ENCODE measurements at regions not wholly inside any gene's neighbourhood (a gene's known extent, or its start where the extent isn't known, plus 50 kb on each side); places are given as distances from the start of the nearest gene placed in this dataset.

GRCh38 chr13:40488869-40489391 is 177.5 kb downstream of the FOXO1 start:
- no peak for DNase-seq

- DNase-seq, result peak; percentile 36
Observed at GRCh38 chr13:40490086-40490758, 176.2 kb downstream of the FOXO1 start.

DNA sequence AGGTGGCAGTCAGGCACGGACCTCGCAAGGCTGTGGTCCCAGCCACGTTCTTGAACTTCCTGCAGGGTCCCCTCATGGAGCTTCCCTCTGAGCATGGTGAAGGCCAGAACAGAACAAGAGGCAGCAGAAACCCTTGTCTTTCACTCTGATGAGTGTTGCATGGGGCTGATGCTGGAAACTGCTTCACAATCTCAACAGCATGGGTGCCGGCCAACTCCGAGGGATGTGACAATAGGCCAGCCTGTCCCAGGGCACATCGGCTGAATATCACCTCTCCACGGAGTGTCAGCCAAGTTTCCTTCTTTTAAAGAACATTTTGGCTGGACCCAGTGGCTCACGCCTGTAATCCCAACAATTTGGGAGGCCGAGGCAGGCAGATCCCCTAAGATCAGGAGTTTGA is 173.9 kb downstream of the FOXO1 start:
- no peak for DNase-seq

GRCh38 chr13:40494513-40494912 is 171.9 kb downstream of the FOXO1 start:
- DNase-seq, result no peak

- DNase-seq, result no peak
Observed at GRCh38 chr13:40494946-40495620, 171.4 kb downstream of the FOXO1 start.

DNA sequence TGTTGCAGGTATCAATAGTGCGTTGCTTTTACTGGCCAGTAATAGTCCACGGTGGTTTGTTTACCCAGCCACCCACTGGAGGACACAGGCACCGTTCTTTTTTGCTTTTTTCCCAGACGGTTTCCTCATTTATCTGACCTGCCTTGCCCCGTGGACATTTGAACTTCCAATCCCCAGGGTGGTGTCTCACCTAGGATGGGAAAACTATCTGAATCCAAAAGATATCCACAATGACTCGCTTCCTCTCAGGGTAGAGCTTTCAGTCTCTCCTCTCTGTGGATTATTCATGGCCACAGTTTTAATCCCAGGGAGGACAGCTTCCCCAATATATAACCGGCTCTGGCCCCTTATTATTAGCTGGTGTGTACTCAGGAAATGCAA is 170.8 kb downstream of the FOXO1 start:
- no peak for DNase-seq

DNA sequence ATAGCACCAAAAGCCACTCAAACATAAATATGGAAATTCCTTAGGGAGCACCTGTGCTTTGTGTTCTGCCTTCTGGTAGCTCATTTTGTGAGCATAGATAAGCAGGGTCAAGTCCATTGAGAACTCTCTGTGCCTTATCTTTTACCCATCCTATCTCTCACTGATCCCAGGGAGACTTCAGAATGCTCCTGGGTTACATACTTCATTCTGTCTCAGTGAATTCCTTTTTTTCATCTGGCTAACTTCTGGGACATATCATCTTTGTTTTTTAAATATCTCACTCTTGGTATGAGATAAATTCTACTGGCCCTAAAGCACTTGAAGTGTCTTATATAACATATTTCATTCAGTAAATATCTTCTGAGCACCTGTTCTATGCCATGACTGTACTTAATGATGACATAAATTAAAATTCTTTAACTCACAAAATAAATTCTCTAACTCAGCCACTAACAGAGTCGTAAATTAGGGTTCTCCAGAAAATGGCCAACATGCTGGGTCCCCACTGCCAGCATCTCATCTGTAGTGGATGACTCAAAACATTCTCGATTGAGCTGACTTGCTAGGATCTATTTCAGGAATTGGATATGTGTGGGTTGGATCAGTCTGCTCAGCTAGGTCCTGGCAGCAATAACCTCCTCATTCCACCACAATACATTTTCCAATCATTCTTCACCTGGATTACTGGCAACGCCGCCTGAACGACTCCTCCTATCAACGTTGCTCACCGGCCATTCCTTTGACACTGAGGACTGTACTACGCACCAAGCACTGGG is 170.2 kb downstream of the FOXO1 start:
- no peak for DNase-seq

DNA sequence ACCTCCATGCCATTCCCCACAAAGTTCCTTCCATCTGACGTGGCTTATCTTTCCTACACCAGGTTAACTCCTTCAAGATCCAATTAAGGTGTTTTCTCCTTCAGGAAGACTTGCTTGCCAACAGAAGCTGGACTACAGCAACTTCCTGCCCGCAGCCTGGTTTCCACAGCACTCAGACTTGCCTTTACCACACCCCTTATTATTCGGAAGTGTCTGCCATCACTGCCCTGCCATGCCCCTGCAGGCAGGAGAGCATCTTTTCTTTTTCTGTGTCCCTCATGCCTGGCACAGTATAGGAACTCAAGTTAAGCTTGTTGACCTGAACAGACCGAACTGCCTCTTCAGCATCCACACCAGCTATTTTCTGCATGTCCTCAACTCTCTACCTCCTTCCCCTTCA is 168.0 kb downstream of the FOXO1 start:
- no peak for DNase-seq

DNA sequence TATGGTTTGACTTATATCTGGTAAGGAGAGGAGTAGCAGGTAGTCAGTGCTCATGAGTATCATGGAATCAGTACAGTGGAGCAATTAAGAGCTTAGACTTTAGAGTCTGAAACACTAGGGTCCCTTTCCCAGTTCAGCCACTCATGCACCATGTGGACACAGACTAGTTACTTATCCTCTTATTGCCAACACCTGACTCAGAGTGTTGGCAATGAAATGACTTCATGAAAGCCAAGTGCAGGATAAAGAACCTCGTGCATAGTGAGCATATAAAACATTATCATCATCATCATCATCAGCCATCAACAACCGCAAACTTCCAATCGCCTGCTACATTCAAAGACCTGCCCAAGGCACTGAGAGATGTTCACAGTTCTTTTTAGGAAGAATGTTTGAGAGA is 164.2 kb downstream of the FOXO1 start:
- DNase-seq, result no peak

DNA sequence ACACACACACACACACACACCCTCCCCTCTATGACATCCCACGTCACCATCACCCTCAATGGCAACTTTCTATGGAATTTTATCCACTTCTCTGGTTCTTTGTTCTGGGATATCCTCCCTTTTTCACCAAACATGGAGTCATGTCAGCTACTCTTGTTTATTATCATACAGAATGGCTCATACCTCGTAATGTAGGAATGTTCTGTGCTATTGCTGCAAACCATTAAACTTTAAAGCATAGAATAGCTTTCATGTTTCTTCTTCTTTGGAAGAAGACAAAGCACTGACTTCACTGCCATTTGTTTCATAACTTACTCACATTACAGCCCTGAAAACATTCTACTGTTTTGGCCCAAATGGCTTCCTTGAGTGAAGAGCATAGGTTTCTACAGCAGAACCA is 163.4 kb downstream of the FOXO1 start:
- no peak for DNase-seq

GRCh38 chr13:40503966-40504591 is 162.4 kb downstream of the FOXO1 start:
- DNase-seq, result no peak

- no peak for DNase-seq
Observed at GRCh38 chr13:40504641-40505040, 161.8 kb downstream of the FOXO1 start.

DNA sequence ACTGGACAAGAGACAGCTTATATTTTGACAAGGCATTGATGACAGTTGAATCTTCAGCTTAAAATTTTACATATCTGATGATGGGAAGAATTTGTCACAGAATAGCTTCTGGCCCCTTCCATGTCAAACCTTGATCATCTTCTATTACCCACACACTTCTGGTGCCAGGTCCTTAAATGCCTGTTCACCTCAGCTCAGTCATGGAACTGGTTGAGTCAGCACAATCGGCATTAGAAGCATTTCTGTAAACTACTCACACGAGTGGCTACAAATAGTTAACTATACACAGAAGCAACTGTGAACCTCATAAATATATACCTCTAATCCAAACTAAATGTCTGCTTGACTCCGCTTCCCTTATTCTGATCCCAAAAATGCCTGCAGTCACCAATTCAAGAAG is 161.2 kb downstream of the FOXO1 start:
- DNase-seq, result no peak
